ENCODE measurements at regions not wholly inside any gene's neighbourhood (a gene's known extent, or its start where the extent isn't known, plus 50 kb on each side); places are given as distances from the start of the nearest gene placed in this dataset.

GRCh38 chr15:93694033-93694432, 537.3 kb upstream of the MCTP2 start:
- Mint-ChIP-seq H3K4me1 (ENCODE audit: unreplicated experiment) (no peaks in the 10 kb centered on the region), H3K27me3 (no peaks in the 10 kb centered on the region), H3K9me3 (no peaks in the 10 kb centered on the region), H3K36me3 (no peaks in the 10 kb centered on the region), H3K4me3 (no peak overlapping the region), H3K27ac (no peak overlapping the region)
- DNase-seq (ENCODE audit: extremely low spot score, unreplicated experiment): no peak
- no peak for TF ChIP-seq CTCF (conservative IDR thresholded peaks at IDR 0.05)

- TF ChIP-seq CTCF (conservative IDR thresholded peaks at IDR 0.05): no peak
- Mint-ChIP-seq H3K27ac (no peak overlapping the region), H3K4me1 (ENCODE audit: unreplicated experiment) (no peaks in the 10 kb centered on the region), H3K27me3 (no peaks in the 10 kb centered on the region), H3K4me3 (no peak overlapping the region), H3K36me3 (peaks cover 5% of the 10 kb centered on the region), H3K9me3 (peaks cover 6% of the 10 kb centered on the region)
- DNase-seq (ENCODE audit: extremely low spot score, unreplicated experiment): no peak
Measured at GRCh38 chr15:93683651-93684050, 547.7 kb upstream of the MCTP2 start.

GRCh38 chr15:93671387-93671943, 559.9 kb upstream of the MCTP2 start:
- Mint-ChIP-seq H3K9me3 (peaks cover 3% of the 10 kb centered on the region), H3K36me3 (no peaks in the 10 kb centered on the region), H3K27me3 (no peaks in the 10 kb centered on the region), H3K4me3 (no peak overlapping the region), H3K4me1 (ENCODE audit: unreplicated experiment) (no peaks in the 10 kb centered on the region), H3K27ac (no peak overlapping the region)
- TF ChIP-seq CTCF (conservative IDR thresholded peaks at IDR 0.05): no peak
- DNase-seq (ENCODE audit: extremely low spot score, unreplicated experiment): no peak

- Mint-ChIP-seq H3K4me3 (no peak overlapping the region), H3K27ac (no peak overlapping the region), H3K27me3 (no peaks in the 10 kb centered on the region), H3K4me1 (ENCODE audit: unreplicated experiment) (no peaks in the 10 kb centered on the region), H3K9me3 (peaks cover 3% of the 10 kb centered on the region), H3K36me3 (no peaks in the 10 kb centered on the region)
- TF ChIP-seq CTCF (conservative IDR thresholded peaks at IDR 0.05): no peak
- DNase-seq (ENCODE audit: extremely low spot score, unreplicated experiment): no peak
Measured at GRCh38 chr15:93670931-93671330, 560.4 kb upstream of the MCTP2 start.

GRCh38 chr15:93664213-93664956, 567.0 kb upstream of the MCTP2 start:
- Mint-ChIP-seq H3K27ac (no peak overlapping the region), H3K9me3 (no peaks in the 10 kb centered on the region), H3K27me3 (no peaks in the 10 kb centered on the region), H3K4me3 (no peak overlapping the region), H3K4me1 (ENCODE audit: unreplicated experiment) (peaks cover 10% of the 10 kb centered on the region), H3K36me3 (no peaks in the 10 kb centered on the region)
- DNase-seq (ENCODE audit: extremely low spot score, unreplicated experiment): no peak
- no peak for TF ChIP-seq CTCF (conservative IDR thresholded peaks at IDR 0.05)
